IMR-90 (cell line): ENCODE measurements at regions not wholly inside any gene's neighbourhood (a gene's known extent, or its start where the extent isn't known, plus 50 kb on each side); places are given as distances from the start of the nearest gene placed in this dataset.

Experiments used
- ATAC-seq: fragments of 200-7000 bp; cut with Tn5 transposase; 2 replicates; pipeline ENCODE4 v1.9.1; 2020; ENCODE audit warnings: low read depth, mild to moderate bottlenecking, moderate library complexity
- BruUV-seq: library from RNA; stranded (reverse); fragments of 400-500 nt; replicated peaks from 2 replicates; lab custom pipeline; 2021; lab: Mats Ljungman, UMichigan
- CTCF ChIA-PET: fragments of 300-600 bp; formaldehyde crosslinking; extraction: SDS; loops from one replicate; lab custom pipeline; 2021; ENCODE audit warnings: antibody characterized with exemption; lab: Yijun Ruan, JAX
- POLR2A ChIA-PET: fragments of 300-600 bp; sonication (Branson Sonifier 250); formaldehyde crosslinking; loops from one replicate; lab custom pipeline; 2022; ENCODE audit warnings: antibody characterized with exemption; ENCODE audit not compliant: unreplicated experiment; lab: Charles Lee
- DNase-seq: peaks from one replicate; pipeline ENCODE4 v3.0.0; 2013
- H2AFZ ChIP-seq: replicated peaks from 2 replicates; pipeline ENCODE3; 2013; ENCODE audit warnings: low read length, mild to moderate bottlenecking; ENCODE audit not compliant: poor library complexity
- H2AK5ac ChIP-seq: 2 replicates; pipeline ENCODE4 v1.6.1; 2013; ENCODE audit warnings: low read depth, low read length, inconsistent platforms
- H2AK9ac ChIP-seq: replicated peaks from 2 replicates; pipeline ENCODE3; 2013; ENCODE audit warnings: mild to moderate bottlenecking, low read depth, low read length, moderate library complexity; ENCODE audit not compliant: poor library complexity
- H2BK120ac ChIP-seq: 2 replicates; pipeline ENCODE4 v1.6.1; 2013; ENCODE audit warnings: low read depth, low read length, inconsistent platforms
- H2BK15ac ChIP-seq: 3 replicates; pipeline ENCODE4 v1.6.1; 2013; ENCODE audit warnings: low read depth, low read length, inconsistent platforms
- H2BK20ac ChIP-seq: 2 replicates; pipeline ENCODE4 v1.6.1; 2013; ENCODE audit warnings: low read depth, mild to moderate bottlenecking, inconsistent platforms, low read length, moderate library complexity
- H2BK5ac ChIP-seq: 2 replicates; pipeline ENCODE4 v1.6.1; 2013; ENCODE audit warnings: mild to moderate bottlenecking, low read depth, low read length, inconsistent platforms; ENCODE audit not compliant: poor library complexity, severe bottlenecking
- H3K14ac ChIP-seq: replicated peaks from 2 replicates; pipeline ENCODE4 v1.6.1; 2013; ENCODE audit warnings: low read depth, low read length, inconsistent platforms
- H3K18ac ChIP-seq: 2 replicates; pipeline ENCODE4 v1.6.1; 2013; ENCODE audit warnings: low read depth, low read length, control low read depth
- H3K23ac ChIP-seq: 2 replicates; pipeline ENCODE4 v1.6.1; 2013; ENCODE audit warnings: low read depth, low read length, inconsistent platforms
- H3K27ac ChIP-seq: 2 replicates; pipeline ENCODE4 v1.5.1; 2013; ENCODE audit warnings: mild to moderate bottlenecking, control low read depth, low read length; ENCODE audit not compliant: insufficient read depth
- H3K27me3 ChIP-seq: 2 replicates; pipeline ENCODE4 v1.6.1; 2013; ENCODE audit warnings: low read length; ENCODE audit not compliant: control insufficient read depth, insufficient read depth
- H3K36me3 ChIP-seq: 2 replicates; pipeline ENCODE4 v1.6.1; 2013; ENCODE audit warnings: low read length, mixed read lengths; ENCODE audit not compliant: control insufficient read depth, insufficient read depth
- H3K4ac ChIP-seq: 2 replicates; pipeline ENCODE4 v1.6.1; 2013; ENCODE audit warnings: low read depth, low read length, inconsistent platforms
- H3K4me1 ChIP-seq: 2 replicates; pipeline ENCODE4 v1.6.1; 2013; ENCODE audit warnings: low read length, mixed read lengths; ENCODE audit not compliant: control insufficient read depth, insufficient read depth
- H3K4me2 ChIP-seq: 2 replicates; pipeline ENCODE4 v1.6.1; 2013; ENCODE audit warnings: low read depth, mild to moderate bottlenecking, control low read depth, low read length, moderate library complexity
- H3K4me3 ChIP-seq: 2 replicates; pipeline ENCODE4 v1.5.1; 2013; ENCODE audit warnings: low read depth, mild to moderate bottlenecking, control low read depth, low read length, moderate library complexity; ENCODE audit not compliant: insufficient read depth
- H3K56ac ChIP-seq: 2 replicates; pipeline ENCODE4 v1.6.1; 2013; ENCODE audit warnings: low read length, inconsistent platforms; ENCODE audit not compliant: insufficient read depth; ENCODE audit errors: extremely low read depth
- H3K79me1 ChIP-seq, 2 experiments: 2 replicates each; pipeline ENCODE4 v1.6.1; 2013; ENCODE audit warnings: low read length in 2 of 2, inconsistent platforms in 1 of 2, low read depth in 1 of 2
- H3K9ac ChIP-seq: 2 replicates; pipeline ENCODE4 v1.6.1; 2013; ENCODE audit warnings: low read depth, low read length, control low read depth
- H3K9me1 ChIP-seq: 2 replicates; pipeline ENCODE4 v1.6.1; 2013; ENCODE audit warnings: low read length, inconsistent platforms; ENCODE audit not compliant: insufficient read depth
- H3K9me3 ChIP-seq: 2 replicates; pipeline ENCODE4 v1.6.1; 2013; ENCODE audit warnings: low read length; ENCODE audit not compliant: control insufficient read depth, insufficient read depth
- H4K20me1 ChIP-seq: 2 replicates; pipeline ENCODE4 v1.6.1; 2013; ENCODE audit warnings: low read length, inconsistent platforms; ENCODE audit not compliant: insufficient read depth
- H4K5ac ChIP-seq: 2 replicates; pipeline ENCODE4 v1.6.1; 2013; ENCODE audit warnings: mild to moderate bottlenecking, low read depth, low read length, control low read depth
- H4K8ac ChIP-seq, 2 experiments: 2 replicates each; pipeline ENCODE4 v1.6.1; 2013; ENCODE audit warnings: low read depth in 2 of 2, low read length in 2 of 2, control low read depth in 1 of 2, inconsistent platforms in 1 of 2
- H4K91ac ChIP-seq: 2 replicates; pipeline ENCODE4 v1.6.1; 2013; ENCODE audit warnings: low read depth, low read length, inconsistent platforms; ENCODE audit not compliant: insufficient read depth
- BHLHE40 ChIP-seq: fragments of 150-350 bp; IDR thresholded peaks from 2 replicates; pipeline ENCODE4 v1.6.1; 2016; ENCODE audit warnings: mild to moderate bottlenecking, low read depth, low read length
- CEBPB ChIP-seq: IDR thresholded peaks from 2 replicates; pipeline ENCODE4 v1.6.1; 2012; ENCODE audit warnings: low read depth, low read length, improper control_type of control experiment
- CHD1 ChIP-seq: IDR thresholded peaks from 2 replicates; pipeline ENCODE4 v1.6.1; 2012; ENCODE audit warnings: low read depth, low read length, improper control_type of control experiment
- FOS ChIP-seq: fragments of 150-350 bp; IDR thresholded peaks from 2 replicates; pipeline ENCODE4 v1.6.1; 2016; ENCODE audit warnings: low read depth, low read length
- MAFK ChIP-seq: IDR thresholded peaks from 2 replicates; pipeline ENCODE4 v1.6.1; 2012; ENCODE audit warnings: low read depth, low read length, improper control_type of control experiment
- MAZ ChIP-seq: IDR thresholded peaks from 2 replicates; pipeline ENCODE4 v1.6.1; 2012; ENCODE audit warnings: low read depth, mild to moderate bottlenecking, low read length, improper control_type of control experiment, moderate library complexity, borderline replicate concordance
- MXI1 ChIP-seq: IDR thresholded peaks from 2 replicates; pipeline ENCODE4 v1.6.1; 2012; ENCODE audit warnings: low read depth, mild to moderate bottlenecking, low read length, moderate library complexity, borderline replicate concordance
- NFE2L2 ChIP-seq: fragments of 150-350 bp; IDR thresholded peaks from 2 replicates; pipeline ENCODE4 v1.6.1; 2016; ENCODE audit warnings: low read depth, mild to moderate bottlenecking, low read length
- RAD21 ChIP-seq: IDR thresholded peaks from 2 replicates; pipeline ENCODE4 v1.6.1; 2012; ENCODE audit warnings: low read length, improper control_type of control experiment
- RCOR1 ChIP-seq: IDR thresholded peaks from 2 replicates; pipeline ENCODE4 v1.6.1; 2012; ENCODE audit warnings: mild to moderate bottlenecking, low read length, improper control_type of control experiment; ENCODE audit not compliant: insufficient replicate concordance
- SMC3 ChIP-seq: fragments of 150-350 bp; IDR thresholded peaks from 2 replicates; pipeline ENCODE4 v1.6.1; 2016; ENCODE audit warnings: low read depth, mild to moderate bottlenecking, antibody characterized with exemption, low read length, moderate library complexity
- USF2 ChIP-seq: fragments of 150-350 bp; IDR thresholded peaks from 2 replicates; pipeline ENCODE4 v1.6.1; 2017; ENCODE audit warnings: mild to moderate bottlenecking, antibody characterized with exemption, low read length, low read depth
- WGBS, 2 experiments: methylation state at CpG; one replicate each; pipeline versions ENCODE4 v1.1.5 to v1.1.7; 2013; ENCODE audit warnings: missing lambda C conversion rate in 2 of 2; ENCODE audit not compliant: insufficient read length in 1 of 2; ENCODE audit errors: extremely low coverage in 2 of 2; 5-methylcytosine and 5-hydroxymethylcytosine counted together
- dilution Hi-C: fragments of 300-500 bp; cut with HindIII; formaldehyde crosslinking; loops from one replicate; pipeline ENCODE4 v1.14.3; 2018; ENCODE audit warnings: low sequenced_read_pairs; ENCODE audit not compliant: unreplicated experiment
- in situ Hi-C: fragments of 300-500 bp; cut with MboI; formaldehyde crosslinking; loops from 3 replicates; pipeline ENCODE4 v1.14.3; 2019; ENCODE audit warnings: low sequenced_read_pairs, inconsistent platforms, mixed read lengths
- intact Hi-C: fragments of 100-400 bp; cut with micrococcal nuclease; formaldehyde crosslinking; loops from 2 replicates; pipeline ENCODE4 v1.10.0; 2022
- TF ChIP-seq, protein P1 (sequence below): fragments of 150-350 bp; IDR thresholded peaks from 2 replicates; pipeline ENCODE4 v1.6.1; 2016; ENCODE audit warnings: low read depth, mild to moderate bottlenecking, low read length, moderate library complexity, borderline replicate concordance
- TF ChIP-seq, protein P2 (sequence below): conservative IDR thresholded peaks from 2 replicates; pipeline ENCODE4 v1.5.1; 2012; ENCODE audit warnings: mild to moderate bottlenecking, low read depth, low read length, improper control_type of control experiment

GRCh38 chr11:71367756-71368155 is 80.4 kb downstream of the DHCR7 start:
- Histone ChIP-seq H2AFZ (no peak overlapping the region), H2BK5ac (no peak overlapping the region), H2BK15ac (no peak overlapping the region), H3K4ac (no peak overlapping the region), H4K20me1 (no peaks in the 10 kb centered on the region; the same call in 1 of the 2 replicates), H3K9me3 (peaks cover 2% of the 10 kb centered on the region; the same call in 1 of the 2 replicates), H4K91ac (no peak overlapping the region), H2AK9ac (no peak overlapping the region), H3K27ac (no peak overlapping the region), H3K23ac (no peak overlapping the region), H3K4me3 (no peak overlapping the region), H3K4me2 (no peak overlapping the region), H2BK120ac (no peak overlapping the region), H3K9me1 (no peaks in the 10 kb centered on the region), H2BK20ac (no peak overlapping the region), H3K18ac (no peak overlapping the region), H2AK5ac (no peak overlapping the region), H3K27me3 (peaks cover 20% of the 10 kb centered on the region; the same call in 1 of the 2 replicates), H3K36me3 (no peaks in the 10 kb centered on the region), H3K14ac (no peak overlapping the region), H4K5ac (no peak overlapping the region), H4K8ac (no peak overlapping the region), H3K9ac (no peak overlapping the region), H3K79me1 (no peaks in the 10 kb centered on the region), H3K4me1 (no peaks in the 10 kb centered on the region), H3K56ac (no peak overlapping the region)
- no peak for DNase-seq
- dilution Hi-C loops = no loop called here
- in situ Hi-C loops = no loop called here
- CTCF ChIA-PET = no interaction called here
- TF ChIP-seq MXI1 (no peak), FOS (no peak), SMC3 (no peak), MAZ (no peak), CHD1 (no peak), RAD21 (no peak), USF2 (no peak), RCOR1 (no peak), NFE2L2 (no peak), MAFK (no peak), BHLHE40 (no peak), CEBPB (no peak)
- TF ChIP-seq, protein P1, sequence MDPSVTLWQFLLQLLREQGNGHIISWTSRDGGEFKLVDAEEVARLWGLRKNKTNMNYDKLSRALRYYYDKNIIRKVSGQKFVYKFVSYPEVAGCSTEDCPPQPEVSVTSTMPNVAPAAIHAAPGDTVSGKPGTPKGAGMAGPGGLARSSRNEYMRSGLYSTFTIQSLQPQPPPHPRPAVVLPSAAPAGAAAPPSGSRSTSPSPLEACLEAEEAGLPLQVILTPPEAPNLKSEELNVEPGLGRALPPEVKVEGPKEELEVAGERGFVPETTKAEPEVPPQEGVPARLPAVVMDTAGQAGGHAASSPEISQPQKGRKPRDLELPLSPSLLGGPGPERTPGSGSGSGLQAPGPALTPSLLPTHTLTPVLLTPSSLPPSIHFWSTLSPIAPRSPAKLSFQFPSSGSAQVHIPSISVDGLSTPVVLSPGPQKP = no peak
- TF ChIP-seq, protein P2, sequence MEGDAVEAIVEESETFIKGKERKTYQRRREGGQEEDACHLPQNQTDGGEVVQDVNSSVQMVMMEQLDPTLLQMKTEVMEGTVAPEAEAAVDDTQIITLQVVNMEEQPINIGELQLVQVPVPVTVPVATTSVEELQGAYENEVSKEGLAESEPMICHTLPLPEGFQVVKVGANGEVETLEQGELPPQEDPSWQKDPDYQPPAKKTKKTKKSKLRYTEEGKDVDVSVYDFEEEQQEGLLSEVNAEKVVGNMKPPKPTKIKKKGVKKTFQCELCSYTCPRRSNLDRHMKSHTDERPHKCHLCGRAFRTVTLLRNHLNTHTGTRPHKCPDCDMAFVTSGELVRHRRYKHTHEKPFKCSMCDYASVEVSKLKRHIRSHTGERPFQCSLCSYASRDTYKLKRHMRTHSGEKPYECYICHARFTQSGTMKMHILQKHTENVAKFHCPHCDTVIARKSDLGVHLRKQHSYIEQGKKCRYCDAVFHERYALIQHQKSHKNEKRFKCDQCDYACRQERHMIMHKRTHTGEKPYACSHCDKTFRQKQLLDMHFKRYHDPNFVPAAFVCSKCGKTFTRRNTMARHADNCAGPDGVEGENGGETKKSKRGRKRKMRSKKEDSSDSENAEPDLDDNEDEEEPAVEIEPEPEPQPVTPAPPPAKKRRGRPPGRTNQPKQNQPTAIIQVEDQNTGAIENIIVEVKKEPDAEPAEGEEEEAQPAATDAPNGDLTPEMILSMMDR = no peak
- no TSS peak for BruUV-seq
- POLR2A ChIA-PET = no interaction called here
- WGBS, 2 experiments = 58% methylated on average over 4 of the region's 12 CpGs; no CpG with 5 or more reads in 1 of the 2 experiments
- ATAC-seq = no peak
- intact Hi-C loops = no loop called here
